HFF-Myc (cell line): ENCODE measurements at regions not wholly inside any gene's neighbourhood (a gene's known extent, or its start where the extent isn't known, plus 50 kb on each side); places are given as distances from the start of the nearest gene placed in this dataset.
"Not testable (repeated sequence)": the region's sequence is repeated elsewhere in the genome, so short reads cannot be mapped to it uniquely, and the experiment has no call there.

Experiments
- DNase-seq: peaks from one replicate; pipeline ENCODE4 v3.0.0-alpha.2; 2011; ENCODE audit warnings: low read depth; ENCODE audit errors: extremely low read depth
- H3K4me3 ChIP-seq: replicated peaks from 2 replicates; pipeline ENCODE4 v1.5.1; 2011; ENCODE audit warnings: low read depth, mild to moderate bottlenecking, control low read depth, low read length
- TF ChIP-seq, protein P1 (sequence below): IDR thresholded peaks from 2 replicates; pipeline ENCODE4 v1.5.1; 2012; ENCODE audit warnings: mild to moderate bottlenecking, low read depth, low read length, control low read depth; ENCODE audit errors: missing control alignments

DNA sequence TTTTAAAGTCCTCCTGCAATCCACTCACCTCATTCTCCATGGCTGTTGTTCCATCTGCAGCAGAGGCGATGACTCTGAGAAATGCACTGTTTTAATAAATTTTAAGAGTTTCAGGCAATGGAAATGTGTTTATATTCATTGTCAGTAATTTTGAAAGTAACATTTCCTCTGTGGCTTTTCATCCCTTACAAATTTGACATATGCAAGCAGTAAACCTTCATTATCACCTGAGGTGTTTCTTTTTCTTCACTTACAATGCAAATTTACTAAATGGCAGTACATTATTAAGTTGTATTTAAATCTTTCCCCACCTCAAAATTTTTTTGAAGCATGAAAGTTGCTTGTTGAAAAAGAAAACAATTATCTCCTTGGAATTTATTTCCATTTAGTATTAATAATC is 136.9 kb downstream of the DIRAS2 start:
- DNase-seq = no peak
- TF ChIP-seq, protein P1, sequence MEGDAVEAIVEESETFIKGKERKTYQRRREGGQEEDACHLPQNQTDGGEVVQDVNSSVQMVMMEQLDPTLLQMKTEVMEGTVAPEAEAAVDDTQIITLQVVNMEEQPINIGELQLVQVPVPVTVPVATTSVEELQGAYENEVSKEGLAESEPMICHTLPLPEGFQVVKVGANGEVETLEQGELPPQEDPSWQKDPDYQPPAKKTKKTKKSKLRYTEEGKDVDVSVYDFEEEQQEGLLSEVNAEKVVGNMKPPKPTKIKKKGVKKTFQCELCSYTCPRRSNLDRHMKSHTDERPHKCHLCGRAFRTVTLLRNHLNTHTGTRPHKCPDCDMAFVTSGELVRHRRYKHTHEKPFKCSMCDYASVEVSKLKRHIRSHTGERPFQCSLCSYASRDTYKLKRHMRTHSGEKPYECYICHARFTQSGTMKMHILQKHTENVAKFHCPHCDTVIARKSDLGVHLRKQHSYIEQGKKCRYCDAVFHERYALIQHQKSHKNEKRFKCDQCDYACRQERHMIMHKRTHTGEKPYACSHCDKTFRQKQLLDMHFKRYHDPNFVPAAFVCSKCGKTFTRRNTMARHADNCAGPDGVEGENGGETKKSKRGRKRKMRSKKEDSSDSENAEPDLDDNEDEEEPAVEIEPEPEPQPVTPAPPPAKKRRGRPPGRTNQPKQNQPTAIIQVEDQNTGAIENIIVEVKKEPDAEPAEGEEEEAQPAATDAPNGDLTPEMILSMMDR = no peak
- no peak overlapping the region for H3K4me3 ChIP-seq

DNA sequence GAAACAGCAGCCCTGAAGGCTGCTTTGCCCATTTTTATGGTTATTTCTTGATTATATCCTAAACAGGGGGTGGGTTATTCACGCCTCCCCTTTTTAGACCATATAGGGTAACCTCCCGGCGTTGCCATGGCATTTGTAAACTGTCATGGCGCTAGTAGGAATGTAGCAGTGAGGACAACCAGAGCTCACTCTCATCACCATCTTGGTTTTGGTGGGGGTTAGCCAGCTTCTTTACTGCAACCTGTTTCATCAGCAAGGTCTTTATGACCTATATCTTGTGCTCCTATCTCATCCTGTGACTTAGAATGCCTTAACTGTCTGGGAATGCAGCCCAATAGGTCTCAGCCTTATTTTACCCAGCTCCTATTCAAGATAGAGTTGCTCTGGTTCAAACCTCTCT is 136.2 kb downstream of the DIRAS2 start:
- not testable (repeated sequence) for DNase-seq, H3K4me3 ChIP-seq

DNA sequence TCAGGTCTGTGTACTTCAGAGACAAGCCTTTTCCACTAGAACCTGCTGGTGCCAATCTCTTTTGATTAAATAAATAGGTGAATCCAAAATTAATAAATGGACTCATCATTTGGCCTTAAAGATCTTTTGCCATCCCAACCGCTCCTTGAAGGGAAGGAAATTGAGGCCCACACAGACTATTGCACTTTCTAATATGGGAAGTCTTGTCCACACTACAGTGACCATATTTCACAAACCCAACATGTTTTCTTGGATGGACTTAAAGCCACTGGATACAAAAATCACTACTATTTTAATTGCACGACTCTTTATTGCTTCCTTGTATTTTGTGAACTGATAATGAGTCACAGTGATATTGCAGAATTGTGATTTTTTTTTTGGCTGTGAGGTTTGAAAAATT is 135.0 kb downstream of the DIRAS2 start:
- DNase-seq = no peak
- H3K4me3 ChIP-seq = no peak overlapping the region
- TF ChIP-seq, protein P1 = no peak

DNA sequence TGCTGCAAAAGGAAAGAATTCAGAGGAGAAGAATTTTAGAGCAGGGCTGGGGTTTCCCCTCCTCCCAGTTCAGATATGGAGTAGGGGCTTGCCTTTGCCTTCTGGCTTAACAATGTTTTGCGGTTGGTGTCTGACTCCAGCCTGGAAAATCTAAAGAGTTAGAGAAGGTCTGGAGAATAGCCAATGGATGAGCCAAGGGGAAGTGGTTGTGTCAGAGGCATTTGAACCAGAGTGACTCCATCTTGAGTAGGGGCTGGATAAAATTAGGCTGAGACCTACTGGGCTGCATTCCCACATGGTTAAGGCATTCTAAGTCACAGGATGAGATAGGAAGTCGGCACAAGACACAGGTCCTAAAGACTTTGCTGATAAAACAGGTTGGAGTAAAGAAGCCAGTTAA is 133.7 kb downstream of the DIRAS2 start:
- H3K4me3 ChIP-seq = no peak overlapping the region
- TF ChIP-seq, protein P1 = no peak

DNA sequence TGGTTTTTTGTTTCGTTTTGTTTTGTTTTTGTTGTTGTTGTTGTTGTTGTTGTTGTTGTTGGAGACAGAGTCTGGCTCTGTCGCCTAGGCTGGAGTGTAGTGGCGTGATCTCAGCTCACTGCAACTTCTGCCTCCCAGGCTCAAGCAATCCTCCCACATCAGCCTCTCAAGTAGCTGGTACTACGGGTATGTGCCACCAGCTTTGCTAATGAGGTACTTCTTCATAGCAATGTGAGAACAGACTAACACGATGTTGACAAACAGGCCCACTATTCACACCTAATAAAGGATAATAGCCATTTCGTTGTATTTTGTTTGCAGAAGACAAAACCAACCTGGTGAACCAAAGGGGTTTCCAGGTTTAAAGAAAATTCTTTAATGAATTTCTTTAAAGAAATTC is 130.9 kb downstream of the DIRAS2 start:
- TF ChIP-seq, protein P1 = no peak
- no peak overlapping the region for H3K4me3 ChIP-seq
- DNase-seq = no peak

More for the DNA sequence above, 133.7 kb downstream of the DIRAS2 start:
- DNase-seq = no peak

DNA sequence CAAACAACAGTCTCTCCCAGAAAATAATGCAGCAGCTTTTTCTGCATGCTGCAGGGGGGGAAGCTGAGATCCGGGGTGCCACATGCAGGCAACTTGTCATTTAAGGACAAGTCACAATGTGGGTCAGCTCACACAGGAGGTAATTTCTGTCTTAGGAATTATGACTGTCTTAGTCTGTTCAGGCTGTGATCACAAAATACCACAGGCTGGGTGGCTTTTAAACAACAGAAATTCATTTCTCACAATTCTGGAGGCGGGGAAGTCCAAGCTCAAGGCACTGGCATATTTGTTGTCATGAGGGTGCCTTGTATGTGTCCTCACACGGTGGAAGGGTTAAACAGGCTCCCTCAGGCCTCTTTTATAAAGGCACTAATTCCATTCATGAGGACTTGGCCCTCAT is 127.7 kb downstream of the DIRAS2 start:
- no peak for DNase-seq
- TF ChIP-seq, protein P1 = no peak
- no peak overlapping the region for H3K4me3 ChIP-seq

DNA sequence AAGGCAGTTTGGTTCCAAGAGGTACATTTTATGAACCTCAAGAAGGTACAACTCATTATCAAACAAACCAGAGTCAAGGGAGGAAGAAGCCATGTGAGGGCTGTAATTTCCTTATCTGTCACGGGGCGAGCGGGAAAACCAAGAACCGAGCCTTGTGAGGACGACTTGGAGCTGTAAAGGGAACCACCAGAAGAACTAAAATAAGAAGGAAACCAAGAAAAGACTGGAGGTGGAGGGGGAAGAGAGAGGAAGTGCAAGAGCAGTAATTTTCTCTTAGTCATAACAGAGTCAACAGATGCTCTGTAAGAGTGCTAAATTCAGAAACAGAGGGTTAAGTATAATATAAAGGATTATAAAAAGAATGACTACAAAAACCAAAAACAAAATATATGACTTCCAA is 127.1 kb downstream of the DIRAS2 start:
- H3K4me3 ChIP-seq = no peak overlapping the region
- no peak for DNase-seq
- TF ChIP-seq, protein P1 = no peak

DNA sequence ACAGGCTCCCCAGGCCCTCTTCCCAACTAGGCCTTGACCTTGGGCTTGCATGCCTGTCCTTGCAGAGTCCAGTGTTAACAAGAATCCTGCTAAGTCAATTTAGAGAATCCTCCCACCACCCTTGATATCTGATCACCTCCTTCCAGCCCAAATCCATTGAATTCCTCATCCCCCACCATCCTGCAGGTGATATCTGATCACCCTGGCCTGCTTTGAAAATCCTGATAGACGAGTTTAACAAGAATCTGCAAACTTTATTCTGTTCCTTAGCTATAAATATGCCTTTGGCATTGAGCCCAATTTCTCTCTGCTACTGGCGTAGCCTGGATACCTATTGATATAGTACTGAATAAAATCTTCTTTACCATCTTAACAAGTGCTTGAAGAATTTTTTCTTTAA is 125.5 kb downstream of the DIRAS2 start:
- H3K4me3 ChIP-seq = no peak overlapping the region
- no peak for DNase-seq
- TF ChIP-seq, protein P1 = no peak
